Activated T-cell treated with anti-CD3 and anti-CD28 coated beads, Interleukin-2, amount 50 U/mL, for 24 hours (primary cell): ENCODE measurements at regions not wholly inside any gene's neighbourhood (a gene's known extent, or its start where the extent isn't known, plus 50 kb on each side); places are given as distances from the start of the nearest gene placed in this dataset.

ENCODE experiments used
- DNase-seq: peaks from one replicate; pipeline ENCODE4 v3.0.0-alpha.2; 2020
- H3K27ac Mint-ChIP-seq: 2 replicates; pipeline ENCODE4 v1.8.0; 2020; ENCODE audit warnings: mild to moderate bottlenecking, mixed read lengths
- H3K27me3 Mint-ChIP-seq: 2 replicates; pipeline ENCODE4 v1.8.0; 2020; ENCODE audit warnings: mixed read lengths
- H3K36me3 Mint-ChIP-seq: 2 replicates; pipeline ENCODE4 v1.8.0; 2020; ENCODE audit warnings: low read depth, mixed read lengths
- H3K4me1 Mint-ChIP-seq: 2 replicates; pipeline ENCODE4 v1.8.0; 2020; ENCODE audit warnings: low read depth, mixed read lengths
- H3K4me3 Mint-ChIP-seq: 2 replicates; pipeline ENCODE4 v1.8.0; 2020; ENCODE audit warnings: mild to moderate bottlenecking, moderate library complexity, mixed read lengths
- H3K9me3 Mint-ChIP-seq: 2 replicates; pipeline ENCODE4 v1.8.0; 2020; ENCODE audit warnings: mixed read lengths

DNA sequence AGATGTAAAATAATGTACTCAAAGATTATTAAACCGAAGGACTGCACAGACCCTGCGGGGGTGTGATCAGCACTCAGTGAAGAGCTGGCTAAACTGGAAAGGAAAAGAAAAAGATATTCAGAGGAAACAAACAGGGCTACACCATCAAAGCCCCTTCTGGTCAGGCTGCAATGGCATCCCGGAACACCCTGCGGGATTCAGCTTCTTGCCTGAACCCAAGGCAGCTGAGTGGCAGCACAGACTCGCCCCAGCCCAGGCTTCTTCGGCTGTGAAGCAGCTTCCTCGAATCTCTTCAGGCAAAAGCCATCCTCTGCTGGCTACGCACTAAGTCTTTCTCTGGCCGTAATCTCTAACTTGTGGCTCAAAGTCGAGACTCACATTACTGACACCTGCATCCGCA lies 220.9 kb downstream of the TEX29 start:
- H3K27me3 Mint-ChIP-seq: peaks cover 39% of the 10 kb centered on the region
- no peak overlapping the region for H3K27ac Mint-ChIP-seq
- no peak for DNase-seq
- H3K36me3 Mint-ChIP-seq: no peaks in the 10 kb centered on the region
- peaks cover 5% of the 10 kb centered on the region for H3K9me3 Mint-ChIP-seq
- no peaks in the 10 kb centered on the region for H3K4me1 Mint-ChIP-seq
- H3K4me3 Mint-ChIP-seq: no peak overlapping the region

GRCh38 chr13:111541752-111542529 lies 221.5 kb downstream of the TEX29 start:
- no peak overlapping the region for H3K27ac Mint-ChIP-seq
- peaks cover 6% of the 10 kb centered on the region for H3K9me3 Mint-ChIP-seq
- DNase-seq: no peak
- H3K4me3 Mint-ChIP-seq: no peak overlapping the region
- H3K4me1 Mint-ChIP-seq: no peaks in the 10 kb centered on the region
- H3K36me3 Mint-ChIP-seq: no peaks in the 10 kb centered on the region
- peaks cover 35% of the 10 kb centered on the region for H3K27me3 Mint-ChIP-seq

DNA sequence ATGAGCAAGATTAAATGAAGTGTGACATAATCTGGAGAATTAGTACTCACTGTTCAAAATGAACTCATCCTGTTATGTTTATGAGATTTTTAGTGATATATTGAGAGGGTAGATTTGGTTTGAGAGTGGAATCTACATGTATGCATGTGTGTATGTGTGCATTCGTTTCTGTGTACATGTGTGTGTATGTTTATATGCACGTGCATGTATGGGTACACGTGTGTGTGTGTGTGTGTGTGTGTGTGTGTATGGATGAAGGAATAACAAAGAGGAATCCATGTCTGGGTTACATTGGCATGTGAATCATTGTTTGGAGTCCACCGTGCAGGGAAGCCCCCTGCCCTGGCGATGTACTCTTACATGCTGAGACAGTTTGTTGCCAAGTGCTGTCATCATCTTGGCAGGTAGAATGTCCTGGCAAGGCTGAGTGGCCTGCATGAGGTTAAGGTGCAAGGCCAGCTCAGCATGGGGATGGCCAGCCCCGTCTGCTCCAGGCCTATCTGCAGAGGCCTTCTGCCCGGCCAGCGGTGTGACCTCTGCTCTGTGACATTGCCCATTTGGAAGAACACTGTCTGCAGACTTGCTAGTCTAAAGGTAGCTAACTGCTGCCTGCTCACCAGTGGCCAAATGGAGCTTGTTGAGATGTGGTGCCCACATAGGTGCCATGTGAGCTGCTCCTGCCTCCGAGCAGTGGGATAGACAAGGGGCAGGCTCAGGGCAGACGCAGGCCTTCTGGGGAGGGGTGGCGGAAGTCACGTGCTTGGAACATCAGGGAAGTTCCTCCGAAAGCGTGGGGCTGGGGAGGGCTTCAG lies 222.3 kb downstream of the TEX29 start:
- Mint-ChIP-seq H3K9me3 (peaks cover 6% of the 10 kb centered on the region), H3K36me3 (no peaks in the 10 kb centered on the region), H3K27me3 (peaks cover 28% of the 10 kb centered on the region), H3K4me3 (no peak overlapping the region), H3K27ac (no peak overlapping the region), H3K4me1 (no peaks in the 10 kb centered on the region)
- DNase-seq: no peak

GRCh38 chr13:111546921-111547675 lies 226.7 kb downstream of the TEX29 start:
- Mint-ChIP-seq H3K9me3 (peaks cover 6% of the 10 kb centered on the region), H3K4me1 (no peaks in the 10 kb centered on the region), H3K27me3 (no peaks in the 10 kb centered on the region), H3K36me3 (no peaks in the 10 kb centered on the region), H3K27ac (no peak overlapping the region), H3K4me3 (no peak overlapping the region)
- DNase-seq: no peak

- H3K4me3 Mint-ChIP-seq: no peak overlapping the region
- H3K27ac Mint-ChIP-seq: no peak overlapping the region
- no peaks in the 10 kb centered on the region for H3K27me3 Mint-ChIP-seq
- H3K36me3 Mint-ChIP-seq: no peaks in the 10 kb centered on the region
- no peak for DNase-seq
- peaks cover 6% of the 10 kb centered on the region for H3K9me3 Mint-ChIP-seq
- H3K4me1 Mint-ChIP-seq: no peaks in the 10 kb centered on the region
These were observed 227.4 kb downstream of the TEX29 start for GRCh38 chr13:111547726-111548273.

DNA sequence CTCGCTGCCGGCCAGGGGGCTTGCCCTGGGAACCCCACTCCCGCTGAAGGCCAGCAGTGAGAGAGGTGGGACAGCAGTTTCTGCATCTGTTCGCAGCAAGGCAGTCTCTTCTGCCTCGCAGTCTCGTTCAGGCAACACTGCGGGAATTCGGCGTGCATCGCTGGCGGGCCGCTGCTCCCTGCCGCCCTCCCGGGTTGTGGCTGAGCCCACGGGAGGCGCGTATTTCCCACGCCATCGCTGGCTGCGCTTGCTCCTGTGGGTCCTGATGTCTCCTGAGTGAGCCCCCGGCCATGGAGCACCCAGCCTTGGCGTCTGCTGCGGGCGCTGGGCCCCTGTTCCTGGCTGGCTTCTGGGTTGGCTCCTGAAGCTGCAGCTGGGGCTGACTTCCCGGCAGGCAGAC lies 227.9 kb downstream of the TEX29 start:
- Mint-ChIP-seq H3K36me3 (no peaks in the 10 kb centered on the region), H3K9me3 (peaks cover 6% of the 10 kb centered on the region), H3K27me3 (peaks cover 2% of the 10 kb centered on the region), H3K4me3 (no peak overlapping the region), H3K27ac (no peak overlapping the region), H3K4me1 (no peaks in the 10 kb centered on the region)
- DNase-seq: no peak

- H3K4me1 Mint-ChIP-seq: no peaks in the 10 kb centered on the region
- no peaks in the 10 kb centered on the region for H3K36me3 Mint-ChIP-seq
- H3K4me3 Mint-ChIP-seq: no peak overlapping the region
- peaks cover 6% of the 10 kb centered on the region for H3K9me3 Mint-ChIP-seq
- H3K27ac Mint-ChIP-seq: no peak overlapping the region
- DNase-seq: no peak
- peaks cover 2% of the 10 kb centered on the region for H3K27me3 Mint-ChIP-seq
These were observed 228.4 kb downstream of the TEX29 start for GRCh38 chr13:111548805-111549204.

GRCh38 chr13:111549464-111549863 lies 229.0 kb downstream of the TEX29 start:
- no peak for DNase-seq
- H3K4me3 Mint-ChIP-seq: no peak overlapping the region
- H3K9me3 Mint-ChIP-seq: peaks cover 6% of the 10 kb centered on the region
- H3K36me3 Mint-ChIP-seq: no peaks in the 10 kb centered on the region
- H3K27ac Mint-ChIP-seq: no peak overlapping the region
- no peaks in the 10 kb centered on the region for H3K4me1 Mint-ChIP-seq
- H3K27me3 Mint-ChIP-seq: peaks cover 2% of the 10 kb centered on the region

DNA sequence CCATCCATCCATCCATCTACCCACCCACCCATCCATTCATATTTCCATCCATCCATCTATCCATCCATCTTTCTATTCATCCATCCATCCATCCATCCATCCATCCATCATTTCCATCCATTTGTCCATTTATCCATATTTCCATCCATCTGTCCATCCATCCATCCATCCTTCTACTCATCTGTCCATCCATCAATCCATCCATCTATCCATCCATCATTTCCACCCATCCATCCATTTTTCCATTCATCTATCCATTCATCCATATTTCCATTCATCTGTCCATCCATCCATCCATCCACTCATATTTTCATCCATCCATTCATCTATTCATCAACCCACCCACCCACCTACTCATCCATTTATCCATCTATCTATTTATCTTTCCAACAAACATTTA lies 229.6 kb downstream of the TEX29 start:
- DNase-seq: no peak
- Mint-ChIP-seq H3K4me1 (no peaks in the 10 kb centered on the region), H3K4me3 (no peak overlapping the region), H3K27ac (no peak overlapping the region), H3K9me3 (peaks cover 6% of the 10 kb centered on the region), H3K27me3 (peaks cover 2% of the 10 kb centered on the region), H3K36me3 (no peaks in the 10 kb centered on the region)

DNA sequence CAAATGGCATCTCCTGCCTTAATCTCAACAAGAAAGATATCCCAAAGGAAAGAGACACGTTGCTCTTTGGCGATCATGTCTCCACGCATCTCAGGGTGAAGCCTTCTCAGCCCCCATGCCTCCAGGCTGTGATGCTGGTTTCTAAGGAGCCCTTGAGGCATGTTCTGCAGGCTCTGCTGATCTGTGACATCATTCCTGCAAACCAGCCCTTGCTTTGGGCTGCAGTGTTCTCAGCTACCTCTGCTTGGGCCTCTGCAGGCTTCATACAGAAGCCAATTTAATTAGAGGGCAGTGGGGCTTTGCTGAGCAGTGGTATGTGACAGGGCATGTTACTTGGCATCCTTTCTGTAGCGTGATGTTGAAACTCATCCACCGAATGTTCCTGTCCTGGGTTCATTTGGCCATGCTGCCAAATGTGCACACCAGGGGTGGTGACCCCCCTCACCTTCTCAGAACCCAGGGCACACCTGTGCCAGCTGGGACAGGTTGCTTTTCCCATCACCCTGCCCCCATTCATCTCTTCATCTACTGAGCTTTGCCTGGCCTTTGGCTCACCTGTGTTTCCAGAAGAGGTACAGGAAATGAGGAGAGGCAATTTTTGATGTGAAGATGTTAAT lies 230.9 kb downstream of the TEX29 start:
- no peak overlapping the region for H3K27ac Mint-ChIP-seq
- peaks cover 6% of the 10 kb centered on the region for H3K27me3 Mint-ChIP-seq
- no peak for DNase-seq
- no peaks in the 10 kb centered on the region for H3K4me1 Mint-ChIP-seq
- H3K36me3 Mint-ChIP-seq: no peaks in the 10 kb centered on the region
- H3K4me3 Mint-ChIP-seq: no peak overlapping the region
- peaks cover 2% of the 10 kb centered on the region for H3K9me3 Mint-ChIP-seq

- no peaks in the 10 kb centered on the region for H3K9me3 Mint-ChIP-seq
- no peak overlapping the region for H3K4me3 Mint-ChIP-seq
These were observed 232.6 kb downstream of the TEX29 start for GRCh38 chr13:111552891-111553655.

DNA sequence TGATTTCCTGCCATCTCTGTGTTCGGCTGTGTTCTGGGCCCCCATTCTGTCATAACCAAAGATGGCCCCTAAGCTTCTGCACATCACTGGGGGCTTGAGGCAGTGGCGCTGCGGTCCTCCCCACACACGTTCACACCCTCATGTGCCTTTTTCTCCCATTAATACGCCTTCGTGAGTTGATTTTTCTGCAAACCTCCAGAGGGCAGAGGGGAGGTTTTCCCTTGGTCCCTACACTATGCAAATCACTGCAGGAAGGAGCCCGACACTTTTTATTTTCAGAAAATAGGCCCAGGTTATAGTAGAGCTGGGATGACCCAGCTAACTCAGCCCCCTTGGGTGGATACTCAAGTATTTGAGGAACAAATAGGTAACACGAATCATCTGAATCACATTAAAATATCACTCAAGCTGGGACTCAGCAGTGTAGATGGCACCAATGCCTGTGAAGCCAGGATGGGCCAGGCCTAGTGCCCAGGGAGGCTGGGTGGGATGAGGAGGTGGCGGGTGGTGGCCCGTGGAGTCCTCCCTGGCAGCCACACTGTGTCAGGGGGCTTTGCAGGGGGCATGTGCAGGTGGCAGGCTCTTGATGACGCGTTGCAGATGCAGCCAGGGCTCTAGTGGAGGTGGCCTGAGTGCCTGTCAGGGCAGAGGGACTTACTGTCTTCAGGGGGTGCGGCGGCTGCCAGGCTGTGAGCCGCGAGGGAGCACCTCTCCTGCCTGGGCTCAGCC lies 234.3 kb downstream of the TEX29 start:
- Mint-ChIP-seq H3K27ac (no peak overlapping the region), H3K4me3 (no peak overlapping the region), H3K27me3 (peaks cover 20% of the 10 kb centered on the region), H3K4me1 (no peaks in the 10 kb centered on the region), H3K9me3 (no peaks in the 10 kb centered on the region), H3K36me3 (no peaks in the 10 kb centered on the region)
- DNase-seq: no peak

More at GRCh38 chr13:111552891-111553655, 232.6 kb downstream of the TEX29 start:
- DNase-seq: no peak
- H3K27ac Mint-ChIP-seq: no peak overlapping the region
- H3K27me3 Mint-ChIP-seq: peaks cover 16% of the 10 kb centered on the region
- H3K36me3 Mint-ChIP-seq: no peaks in the 10 kb centered on the region
- no peaks in the 10 kb centered on the region for H3K4me1 Mint-ChIP-seq

DNA sequence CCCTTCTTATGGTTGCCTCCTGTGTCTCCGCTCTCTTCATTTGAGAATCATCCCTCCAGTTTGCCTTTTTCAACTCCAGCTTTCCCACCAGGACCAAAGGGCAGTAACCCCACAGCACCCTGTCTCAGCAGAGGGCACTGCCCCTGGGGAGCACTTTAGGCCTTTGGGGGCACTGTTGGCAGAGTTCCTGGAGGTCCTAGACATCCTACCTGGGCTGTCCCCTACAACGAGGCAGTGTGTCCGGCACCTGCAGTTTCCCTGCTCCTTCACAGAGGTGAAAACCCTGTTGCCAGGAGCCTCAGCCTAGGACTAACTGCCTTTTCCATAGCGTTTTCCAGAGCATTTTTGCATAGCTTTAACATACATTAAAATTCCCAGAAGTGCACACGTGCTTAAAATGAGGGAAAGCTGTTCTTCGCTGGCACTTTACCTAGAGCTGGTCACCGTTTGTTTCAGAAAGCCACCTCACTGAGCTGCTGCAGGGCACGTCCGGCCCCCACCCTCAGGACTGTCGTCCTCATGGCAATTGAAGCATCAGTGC lies 234.9 kb downstream of the TEX29 start:
- Mint-ChIP-seq H3K27ac (no peak overlapping the region), H3K4me1 (no peaks in the 10 kb centered on the region), H3K4me3 (no peak overlapping the region), H3K27me3 (peaks cover 26% of the 10 kb centered on the region), H3K9me3 (no peaks in the 10 kb centered on the region), H3K36me3 (no peaks in the 10 kb centered on the region)
- DNase-seq: no peak
